ENCODE measurements at regions not wholly inside any gene's neighbourhood (a gene's known extent, or its start where the extent isn't known, plus 50 kb on each side); places are given as distances from the start of the nearest gene placed in this dataset.
"Not testable (repeated sequence)": the region's sequence is repeated elsewhere in the genome, so short reads cannot be mapped to it uniquely, and the experiment has no call there.

GRCh38 chrX:27136325-27136724, 326.8 kb downstream of the PPP4R3C start:
- no CpG with 5 or more reads among the region's 1 CpG for WGBS (ENCODE audit: insufficient coverage)
- intact Hi-C loops (cut with micrococcal nuclease), result no loop called here
- H3K4me3 ChIP-seq (replicated peaks in 1 of 3; ENCODE audit: low read depth in 2 of 3, low read length in 3 of 3), result no peak overlapping the region
- Mint-ChIP-seq H3K27me3 (ENCODE audit: low read depth in 3 of 3) (no peaks in the 10 kb centered on the region), H3K4me1 (no peaks in the 10 kb centered on the region), H3K27ac (no peak overlapping the region), H3K36me3 (no peaks in the 10 kb centered on the region), H3K4me3 (no peak overlapping the region), H3K9me3 (peaks cover 0 to 6% (median 0%) of the 10 kb centered on the region in 7 donors)
- no peak for DNase-seq
- H3K9ac ChIP-seq (ENCODE audit: insufficient read depth, low read length, poor library complexity, severe bottlenecking), result no peak overlapping the region
- H3K9me3 ChIP-seq (replicated peaks in 1 of 2; ENCODE audit: control insufficient read depth in 1 of 2, insufficient read depth in 1 of 2, low read length in 2 of 2), result no peaks in the 10 kb centered on the region
- no peak overlapping the region for H2AFZ ChIP-seq (ENCODE audit: insufficient read depth, low read depth, low read length, poor library complexity, severe bottlenecking)
- H3K27me3 ChIP-seq (ENCODE audit: control insufficient read depth in 2 of 2, insufficient read depth in 2 of 2, low read length in 2 of 2), result no peaks in the 10 kb centered on the region
- TF ChIP-seq CTCF (IDR thresholded peaks at IDR 0.05), result no peak
- no peaks in the 10 kb centered on the region for H3K4me1 ChIP-seq (ENCODE audit: control insufficient read depth in 1 of 2, insufficient read depth in 2 of 2, low read length in 2 of 2)
- H3K79me2 ChIP-seq (ENCODE audit: insufficient read depth, low read length), result no peaks in the 10 kb centered on the region
- no peak overlapping the region for H3K27ac ChIP-seq (ENCODE audit: low read depth in 1 of 2, low read length in 2 of 2)
- H3K36me3 ChIP-seq (replicated peaks in 1 of 2; ENCODE audit: control insufficient read depth in 1 of 2, insufficient read depth in 2 of 2, low read length in 2 of 2), result no peaks in the 10 kb centered on the region
- H3K4me2 ChIP-seq (replicated peaks; ENCODE audit: extremely low read depth, low read length, poor library complexity, severe bottlenecking), result no peak overlapping the region
- H4K20me1 ChIP-seq (ENCODE audit: insufficient read depth, low read length), result no peaks in the 10 kb centered on the region

- no peaks in the 10 kb centered on the region for H3K4me1 Mint-ChIP-seq
- Histone ChIP-seq H3K27me3 (ENCODE audit: control insufficient read depth in 2 of 2, insufficient read depth in 2 of 2, low read length in 2 of 2) (no peaks in the 10 kb centered on the region), H2AFZ (ENCODE audit: insufficient read depth, low read depth, low read length, poor library complexity, severe bottlenecking) (no peak overlapping the region), H3K4me1 (ENCODE audit: control insufficient read depth in 1 of 2, insufficient read depth in 2 of 2, low read length in 2 of 2) (no peaks in the 10 kb centered on the region), H3K9me3 (replicated peaks in 1 of 2; ENCODE audit: control insufficient read depth in 1 of 2, insufficient read depth in 1 of 2, low read length in 2 of 2) (no peaks in the 10 kb centered on the region), H3K4me3 (replicated peaks in 1 of 3; ENCODE audit: low read depth in 2 of 3, low read length in 3 of 3) (no peak overlapping the region), H4K20me1 (ENCODE audit: insufficient read depth, low read length) (no peaks in the 10 kb centered on the region), H3K4me2 (replicated peaks; ENCODE audit: extremely low read depth, low read length, poor library complexity, severe bottlenecking) (no peak overlapping the region), H3K36me3 (replicated peaks in 1 of 2; ENCODE audit: control insufficient read depth in 1 of 2, insufficient read depth in 2 of 2, low read length in 2 of 2) (no peaks in the 10 kb centered on the region), H3K9ac (ENCODE audit: insufficient read depth, low read length, poor library complexity, severe bottlenecking) (no peak overlapping the region), H3K79me2 (ENCODE audit: insufficient read depth, low read length) (no peaks in the 10 kb centered on the region), H3K27ac (ENCODE audit: low read depth in 1 of 2, low read length in 2 of 2) (no peak overlapping the region)
- no peak overlapping the region for H3K27ac Mint-ChIP-seq
- intact Hi-C loops (cut with micrococcal nuclease), result no loop called here
- DNase-seq, result no peak
- H3K36me3 Mint-ChIP-seq, result no peaks in the 10 kb centered on the region
- no peak overlapping the region for H3K4me3 Mint-ChIP-seq
- TF ChIP-seq CTCF (IDR thresholded peaks at IDR 0.05), result no peak
- H3K27me3 Mint-ChIP-seq (ENCODE audit: low read depth in 3 of 3), result no peaks in the 10 kb centered on the region
- WGBS (ENCODE audit: insufficient coverage), result no CpG with 5 or more reads among the region's 1 CpG
- H3K9me3 Mint-ChIP-seq, result peaks cover 0 to 3% (median 2%) of the 10 kb centered on the region in 7 donors
These were observed 330.3 kb downstream of the PPP4R3C start for GRCh38 chrX:27132862-27133261.

GRCh38 chrX:27087176-27087575, 376.0 kb downstream of the PPP4R3C start:
- H3K27ac Mint-ChIP-seq; H4K20me1 ChIP-seq (ENCODE audit: insufficient read depth, low read length); H3K4me2 ChIP-seq (replicated peaks; ENCODE audit: extremely low read depth, low read length, poor library complexity, severe bottlenecking); H3K4me3 ChIP-seq (replicated peaks in 1 of 3; ENCODE audit: low read depth in 2 of 3, low read length in 3 of 3); H3K4me1 ChIP-seq (ENCODE audit: control insufficient read depth in 1 of 2, insufficient read depth in 2 of 2, low read length in 2 of 2); H3K27me3 Mint-ChIP-seq (ENCODE audit: low read depth in 3 of 3); H2AFZ ChIP-seq (ENCODE audit: insufficient read depth, low read depth, low read length, poor library complexity, severe bottlenecking); H3K36me3 Mint-ChIP-seq; H3K27ac ChIP-seq (ENCODE audit: low read depth in 1 of 2, low read length in 2 of 2); intact Hi-C loops (cut with micrococcal nuclease); H3K79me2 ChIP-seq (ENCODE audit: insufficient read depth, low read length); H3K9ac ChIP-seq (ENCODE audit: insufficient read depth, low read length, poor library complexity, severe bottlenecking); H3K36me3 ChIP-seq (replicated peaks in 1 of 2; ENCODE audit: control insufficient read depth in 1 of 2, insufficient read depth in 2 of 2, low read length in 2 of 2); DNase-seq; H3K9me3 ChIP-seq (replicated peaks in 1 of 2; ENCODE audit: control insufficient read depth in 1 of 2, insufficient read depth in 1 of 2, low read length in 2 of 2); H3K4me1 Mint-ChIP-seq; H3K4me3 Mint-ChIP-seq; H3K9me3 Mint-ChIP-seq; H3K27me3 ChIP-seq (ENCODE audit: control insufficient read depth in 2 of 2, insufficient read depth in 2 of 2, low read length in 2 of 2): not testable (repeated sequence)
- 80% methylated on average over 4 of the region's 11 CpGs for WGBS (ENCODE audit: insufficient coverage)

Measured in CD14-positive monocyte (primary cell).